Activated CD4-positive, CD25-positive, alpha-beta regulatory T cell treated with anti-CD3 and anti-CD28 coated beads, Interleukin-2, amount 50 U/mL, for 24 hours (primary cell): ENCODE measurements at regions not wholly inside any gene's neighbourhood (a gene's known extent, or its start where the extent isn't known, plus 50 kb on each side); places are given as distances from the start of the nearest gene placed in this dataset.

ENCODE experiments used
- ATAC-seq, 2 donors: fragments of 150-1000 bp; cut with Tn5 transposase; one replicate each; pipeline ENCODE4 v1.10.0; 2021; ENCODE audit warnings: mild to moderate bottlenecking in 1 of 2, moderate library complexity in 1 of 2

DNA sequence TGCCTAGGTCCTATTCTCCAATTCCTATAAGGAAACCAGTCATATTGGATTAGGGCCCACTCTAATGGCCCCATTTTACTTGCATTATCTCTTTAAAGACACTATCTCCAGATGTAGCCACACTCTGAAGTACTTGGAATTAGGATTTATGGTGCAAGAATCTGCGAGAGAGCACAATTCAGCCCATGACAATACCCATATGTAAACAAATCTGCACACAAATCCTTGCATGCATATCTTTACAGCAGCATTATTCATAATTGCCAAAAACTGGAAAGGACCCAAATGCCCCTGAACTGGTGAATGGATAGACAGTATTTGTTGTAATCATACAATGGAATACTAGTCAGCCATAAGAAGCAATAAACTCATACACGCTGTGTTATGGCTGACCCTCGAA is 229.8 kb upstream of the ADAMTS5 start:
- no peak for ATAC-seq

DNA sequence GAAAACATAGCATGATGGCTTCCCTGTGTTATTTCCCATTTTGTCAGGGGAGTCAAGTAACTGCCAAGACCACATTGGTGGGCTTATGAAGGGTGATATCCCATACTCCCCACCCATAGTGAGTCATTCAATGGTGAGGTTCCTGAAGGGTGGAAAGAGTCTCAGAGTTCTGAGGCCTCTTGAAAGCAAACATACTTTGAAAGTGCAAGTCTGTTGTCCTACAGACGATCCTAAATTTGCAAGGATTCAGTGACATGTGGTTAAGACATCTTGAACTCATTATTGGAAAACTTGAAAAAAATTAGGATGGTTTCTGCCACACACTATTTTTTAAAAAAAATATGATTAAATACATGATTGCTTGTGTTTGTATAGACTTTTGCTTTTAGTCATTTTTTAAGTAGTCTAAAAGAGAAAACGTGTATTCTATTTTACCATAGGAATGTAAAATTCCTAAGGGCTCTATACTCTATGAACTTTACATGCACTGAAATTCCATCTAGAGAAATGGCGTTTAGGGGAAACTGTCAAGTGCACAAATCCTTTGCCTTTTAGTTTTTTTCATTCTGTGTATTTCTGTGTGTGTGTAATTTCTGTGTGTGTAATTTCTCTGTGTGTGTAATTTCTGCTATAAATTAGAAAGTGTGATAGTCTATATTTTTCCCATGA is 225.5 kb upstream of the ADAMTS5 start:
- ATAC-seq = no peak

DNA sequence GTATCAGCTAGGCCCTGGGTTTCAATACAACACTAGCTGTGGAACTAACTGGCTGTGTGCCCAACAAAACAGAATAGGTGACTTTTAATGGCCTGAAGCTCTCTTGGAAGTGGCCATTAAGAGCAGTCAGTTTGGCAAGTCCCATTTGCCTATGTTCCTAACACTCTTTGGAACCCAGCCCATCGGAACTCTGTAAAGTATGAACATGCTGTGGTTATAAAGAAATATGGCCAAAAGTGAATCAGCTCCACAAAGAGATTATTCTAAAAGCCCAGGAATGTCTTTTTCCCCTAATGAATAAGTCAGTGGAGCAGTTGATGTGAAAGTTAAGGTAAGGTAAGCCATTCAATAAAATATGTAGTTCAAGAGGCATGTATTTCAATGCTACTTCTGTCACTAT is 223.7 kb upstream of the ADAMTS5 start:
- no peak for ATAC-seq

DNA sequence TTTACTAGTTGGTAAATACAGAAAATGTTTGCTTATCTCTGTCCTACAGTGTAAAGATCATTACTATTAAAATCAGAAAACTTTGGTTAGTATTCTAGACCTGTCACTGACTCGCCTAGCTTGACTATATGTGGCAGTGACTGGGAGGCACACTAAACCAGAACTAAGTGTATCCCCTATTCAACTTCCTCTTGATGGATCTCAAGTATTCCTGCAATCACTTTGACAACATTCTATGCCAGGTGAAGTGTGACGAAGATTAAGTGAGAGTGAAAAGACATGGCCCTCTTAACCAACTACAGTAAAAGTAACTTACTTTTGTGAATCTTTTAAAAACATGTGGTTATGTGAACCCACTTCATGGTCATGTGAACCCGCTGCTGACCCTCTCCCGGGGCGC is 223.0 kb upstream of the ADAMTS5 start:
- ATAC-seq = no peak

DNA sequence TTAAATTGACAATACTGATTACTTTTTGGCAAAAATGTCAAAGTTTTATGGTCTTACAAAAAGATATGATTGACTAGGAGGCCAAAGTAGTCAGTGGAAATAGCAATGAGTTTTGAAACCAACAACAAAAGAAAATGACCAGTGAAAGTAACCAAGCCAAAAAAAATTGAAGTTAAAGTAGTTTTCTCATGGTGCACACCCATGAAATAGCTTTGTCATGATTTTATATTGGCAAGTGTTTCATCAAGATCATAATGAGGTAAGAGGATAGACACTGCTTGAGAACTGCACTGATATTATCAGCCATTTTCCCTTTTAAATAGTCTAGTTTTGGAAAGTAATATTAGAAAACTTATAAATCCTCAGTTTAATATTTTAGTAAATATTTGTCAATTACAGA is 206.2 kb upstream of the ADAMTS5 start:
- no peak for ATAC-seq

DNA sequence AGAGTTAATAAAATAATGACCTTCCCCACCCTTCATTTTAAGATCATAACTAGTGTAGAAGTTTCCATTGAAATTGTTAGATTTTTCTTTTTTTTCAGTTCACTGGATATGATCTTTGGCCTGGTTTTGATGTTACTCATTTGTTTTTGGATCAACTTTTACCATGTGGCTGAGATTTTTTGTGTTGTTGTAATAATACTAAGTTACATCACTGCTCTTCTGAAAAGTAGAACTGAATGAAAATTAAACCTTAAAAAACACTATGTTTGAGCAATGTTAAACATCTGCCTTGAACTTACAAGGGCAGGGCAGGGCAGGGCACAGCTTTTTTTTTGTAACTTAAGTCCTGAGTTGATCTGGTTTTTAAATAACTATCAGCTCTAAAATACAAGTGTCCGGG is 204.8 kb upstream of the ADAMTS5 start:
- ATAC-seq = no peak

DNA sequence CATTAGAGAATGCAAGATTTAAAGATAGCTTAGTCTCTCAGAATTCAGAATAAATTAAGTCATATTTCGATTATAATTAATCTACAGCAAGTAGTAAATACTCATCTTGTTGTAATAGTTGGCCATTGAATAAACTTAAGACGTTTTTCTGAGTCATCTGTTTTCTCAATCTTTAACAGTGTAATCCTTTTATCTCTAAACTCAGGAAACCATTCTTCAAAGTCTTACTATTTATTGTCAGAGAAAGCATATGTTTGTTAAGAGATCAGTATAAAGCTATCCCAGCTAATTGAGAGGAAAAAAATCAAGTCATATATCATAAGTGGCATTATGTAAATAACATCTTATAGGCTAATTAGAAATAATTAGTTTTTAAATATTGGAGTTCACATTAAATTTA is 201.2 kb upstream of the ADAMTS5 start:
- ATAC-seq = no peak

DNA sequence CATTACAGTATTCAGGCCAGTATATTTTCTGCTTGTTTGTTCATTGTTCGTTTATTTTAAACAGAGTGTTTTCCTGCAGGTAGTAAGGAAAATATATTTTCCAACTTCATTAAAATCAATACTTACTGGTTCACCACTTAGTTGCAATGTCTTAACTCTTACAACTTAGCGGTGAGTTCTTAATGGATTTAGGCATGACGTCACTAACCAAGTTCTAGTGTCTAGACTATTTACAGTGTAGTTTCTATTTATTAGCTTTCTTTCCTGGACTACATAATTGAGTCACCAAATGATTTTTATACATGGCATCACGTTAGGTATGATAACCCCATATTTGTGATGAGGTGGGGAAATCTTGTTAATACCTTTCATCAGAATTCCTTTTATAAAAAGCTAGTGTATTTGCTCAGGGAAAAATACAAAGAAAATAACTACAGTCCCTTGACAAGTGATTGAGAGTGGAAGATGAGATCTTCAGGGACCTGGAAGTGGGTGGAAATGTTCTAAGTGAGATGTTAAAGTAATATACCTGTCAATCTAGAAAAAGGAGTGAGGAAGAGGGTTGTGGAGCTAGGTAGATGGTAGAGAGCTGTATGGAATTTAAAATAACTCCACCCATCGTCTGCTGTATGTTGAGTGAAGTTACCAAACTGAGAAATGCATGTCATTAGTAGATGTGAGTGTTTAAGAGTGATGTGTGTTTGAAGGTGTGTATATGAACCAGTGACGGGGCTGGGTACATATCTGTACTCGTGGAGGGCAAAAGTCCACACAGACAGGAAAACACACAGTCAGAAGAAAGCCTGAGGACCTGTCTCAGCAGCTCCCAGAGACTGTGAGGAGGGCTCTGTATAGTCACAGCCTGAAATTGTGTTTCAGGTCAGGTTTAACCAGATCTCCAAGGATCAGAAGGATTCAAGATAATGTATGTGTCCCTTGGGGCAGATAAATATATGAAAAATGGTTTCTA is 197.6 kb upstream of the ADAMTS5 start:
- ATAC-seq = no peak

DNA sequence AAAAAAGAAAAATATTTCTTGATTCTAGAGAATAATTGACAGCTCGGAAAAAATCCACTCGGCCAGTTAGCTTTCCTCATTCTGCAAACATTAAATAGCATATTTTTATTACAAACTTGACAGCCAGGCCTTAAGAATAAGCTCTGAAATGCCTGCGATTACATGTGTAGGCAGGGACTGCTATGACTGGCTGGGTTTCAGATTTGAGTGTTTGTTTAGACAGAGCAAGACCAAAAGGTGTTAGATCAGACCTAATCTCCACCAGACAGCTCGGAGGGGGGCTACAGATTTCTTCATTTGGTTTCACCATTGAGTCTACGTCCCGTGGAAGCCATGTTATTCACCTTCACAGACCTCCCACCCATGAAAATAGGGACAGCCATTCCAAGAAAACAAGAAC is 192.1 kb upstream of the ADAMTS5 start:
- no peak for ATAC-seq

DNA sequence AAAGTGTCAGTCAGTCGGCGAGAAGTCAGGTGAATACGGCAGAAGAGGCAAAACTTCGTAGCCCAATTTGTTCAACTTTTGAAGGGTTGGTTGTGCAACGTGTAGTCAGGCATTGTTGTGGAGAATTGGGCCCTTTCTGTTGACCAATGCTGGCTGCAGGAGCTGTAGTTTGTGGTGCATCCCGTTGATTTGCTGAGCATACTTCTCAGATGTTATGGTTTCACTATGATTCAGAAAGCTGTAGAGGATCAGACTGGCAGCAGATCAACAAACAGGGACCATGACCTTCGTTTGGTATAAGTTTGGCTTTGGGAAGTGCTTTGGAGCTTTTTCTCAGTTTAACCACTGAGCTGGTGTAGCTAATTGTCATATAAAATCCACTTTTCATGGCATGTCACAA is 190.2 kb upstream of the ADAMTS5 start:
- ATAC-seq = no peak

DNA sequence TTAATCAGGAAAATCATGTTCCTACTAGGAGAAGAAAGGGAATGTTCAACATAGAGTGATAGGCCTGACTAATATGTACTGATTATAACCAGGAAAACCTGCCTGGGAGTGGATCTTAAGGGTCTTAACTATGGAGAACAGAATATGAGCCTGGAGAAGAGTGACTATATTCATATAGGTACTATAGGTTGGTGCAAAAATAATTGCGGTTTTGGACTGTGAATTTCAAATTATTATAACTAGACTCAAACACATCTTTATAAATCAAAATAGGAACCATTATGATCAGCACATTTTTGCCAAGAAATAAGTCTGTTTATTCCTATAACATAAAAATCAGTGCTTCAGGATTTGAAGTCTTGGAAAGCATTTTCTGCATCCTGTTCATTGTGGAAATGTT is 189.8 kb upstream of the ADAMTS5 start:
- ATAC-seq = no peak

DNA sequence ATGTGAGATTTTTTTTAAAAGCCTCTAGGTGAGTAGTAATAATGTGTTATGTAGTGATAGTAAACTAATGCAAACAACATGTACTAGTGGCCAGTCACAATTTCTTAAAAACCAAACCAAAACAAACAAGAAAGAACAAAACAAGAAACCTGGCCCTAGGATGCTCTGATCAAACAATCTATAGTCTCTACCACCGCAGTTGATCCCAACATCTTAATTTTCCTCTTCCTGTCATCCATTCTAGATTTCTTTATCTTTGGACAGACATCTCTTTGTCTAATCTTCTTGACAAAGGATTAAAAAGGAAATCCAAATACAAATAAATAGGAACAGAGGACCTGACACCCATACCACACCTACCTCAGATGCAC is 188.2 kb upstream of the ADAMTS5 start:
- no peak for ATAC-seq

DNA sequence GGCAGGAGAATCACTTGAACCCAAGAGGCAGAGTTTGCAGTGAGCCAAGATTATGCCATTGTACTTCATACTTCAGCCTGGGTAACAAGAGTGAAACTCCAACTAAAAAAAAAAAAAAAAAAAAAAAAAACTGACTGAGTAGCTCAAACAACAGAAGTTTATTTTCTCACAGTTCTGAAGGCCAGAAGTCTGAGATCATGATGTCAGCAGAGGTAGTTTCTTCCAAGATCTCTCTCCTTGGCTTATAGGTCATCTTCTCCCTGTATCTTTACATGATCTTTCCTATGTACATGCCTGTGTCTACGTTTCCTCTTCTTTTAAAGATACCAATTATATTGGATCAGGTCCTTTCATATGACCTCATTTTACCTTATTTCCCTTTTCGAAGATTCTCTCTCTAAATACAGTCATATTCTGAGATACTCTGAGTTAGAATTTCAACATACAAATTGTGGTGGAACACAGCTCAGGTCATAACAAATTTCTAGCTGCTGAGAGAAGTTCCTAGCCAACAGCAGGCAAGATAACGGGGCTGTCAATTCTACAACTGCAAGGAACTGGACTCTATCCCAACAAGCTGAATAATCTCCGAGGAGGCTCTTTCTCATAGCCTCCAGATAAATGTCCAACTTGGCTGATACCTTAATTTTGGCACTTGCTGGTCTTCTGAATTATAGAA is 187.7 kb upstream of the ADAMTS5 start:
- no peak for ATAC-seq

DNA sequence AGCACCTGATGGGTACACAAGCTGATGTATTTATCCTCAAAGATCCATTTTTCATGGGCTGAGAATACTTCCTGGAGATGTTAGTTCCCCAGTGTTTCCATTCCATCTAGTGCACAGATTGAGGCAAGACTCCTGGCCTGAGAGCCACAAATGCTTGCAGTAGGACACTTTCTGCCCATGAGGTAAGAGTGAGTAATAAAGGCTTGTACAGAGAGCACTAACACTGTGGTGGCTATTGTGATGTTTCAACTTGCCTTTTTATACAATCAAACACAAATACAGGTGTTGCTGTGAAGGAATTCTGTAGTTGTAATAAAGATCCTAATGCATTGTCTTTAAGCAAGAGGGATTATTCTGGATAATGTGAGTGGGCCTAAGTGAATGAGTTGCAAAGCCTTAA is 186.1 kb upstream of the ADAMTS5 start:
- ATAC-seq = no peak

DNA sequence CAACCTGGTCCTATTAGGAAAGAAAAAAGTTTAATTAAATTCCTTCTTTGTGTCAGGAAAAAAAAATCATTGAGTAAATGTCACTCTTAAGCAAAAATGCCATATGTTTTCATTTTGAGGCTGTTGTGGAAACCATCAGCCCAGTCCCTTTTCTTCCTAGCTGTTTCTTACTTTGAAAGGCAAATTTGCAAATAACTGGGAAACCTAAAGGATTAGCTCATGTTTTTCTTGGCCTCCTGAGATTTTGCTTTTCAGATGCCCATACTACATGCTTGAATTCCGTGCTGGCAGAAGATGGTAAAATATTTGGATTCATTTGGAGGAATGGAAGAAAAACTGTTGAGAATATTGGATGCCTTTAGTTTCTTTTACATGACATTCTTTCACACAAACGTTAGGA is 182.1 kb upstream of the ADAMTS5 start:
- ATAC-seq = no peak

DNA sequence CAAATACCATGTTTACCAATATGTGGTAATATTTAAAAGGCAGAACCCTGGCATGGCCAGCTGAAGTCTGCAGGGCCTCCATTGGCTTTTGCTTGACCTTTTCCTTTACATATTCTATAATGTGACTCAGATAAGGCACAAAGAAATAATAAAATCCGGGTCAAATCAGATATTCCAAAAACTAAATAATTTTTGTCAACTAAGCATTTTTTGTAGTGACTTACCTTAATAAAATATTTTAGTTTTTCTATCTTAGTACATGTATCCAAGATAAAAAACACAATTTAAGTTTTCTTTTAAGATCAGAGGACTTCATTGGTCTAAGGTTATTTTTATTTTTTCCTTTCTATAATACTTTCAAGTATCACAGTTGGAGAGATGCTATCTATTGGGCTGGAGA is 179.4 kb upstream of the ADAMTS5 start:
- ATAC-seq = no peak

DNA sequence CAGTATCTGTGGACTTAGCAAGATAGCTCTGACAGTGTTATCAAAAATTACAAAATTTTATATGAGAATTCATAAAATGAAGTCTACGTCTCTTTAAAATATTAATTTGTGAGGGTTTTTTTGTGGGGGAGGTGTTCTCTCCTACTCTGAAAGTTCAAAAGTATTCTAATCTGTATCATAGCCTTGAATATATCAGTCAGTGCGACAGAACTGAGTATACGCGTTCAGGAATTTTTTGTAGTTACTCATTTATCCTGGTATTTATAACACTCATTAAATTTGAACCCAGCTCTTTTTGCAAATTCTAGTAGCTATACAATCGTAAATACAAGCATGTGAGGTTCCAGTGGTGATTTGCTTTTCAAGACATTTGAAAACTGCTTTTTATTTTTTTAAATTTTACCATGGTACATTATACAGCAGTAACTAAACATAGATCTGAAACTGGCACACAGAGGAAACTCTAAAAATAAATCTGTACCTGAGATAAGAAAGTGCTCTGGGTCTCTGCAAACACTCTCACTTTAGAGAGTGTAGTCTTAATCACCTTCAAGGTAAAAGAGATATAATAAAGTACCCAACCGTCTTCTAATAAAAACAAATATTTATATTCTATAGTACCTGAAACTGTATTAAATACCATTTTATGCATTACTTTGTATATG is 178.4 kb upstream of the ADAMTS5 start:
- ATAC-seq = no peak

DNA sequence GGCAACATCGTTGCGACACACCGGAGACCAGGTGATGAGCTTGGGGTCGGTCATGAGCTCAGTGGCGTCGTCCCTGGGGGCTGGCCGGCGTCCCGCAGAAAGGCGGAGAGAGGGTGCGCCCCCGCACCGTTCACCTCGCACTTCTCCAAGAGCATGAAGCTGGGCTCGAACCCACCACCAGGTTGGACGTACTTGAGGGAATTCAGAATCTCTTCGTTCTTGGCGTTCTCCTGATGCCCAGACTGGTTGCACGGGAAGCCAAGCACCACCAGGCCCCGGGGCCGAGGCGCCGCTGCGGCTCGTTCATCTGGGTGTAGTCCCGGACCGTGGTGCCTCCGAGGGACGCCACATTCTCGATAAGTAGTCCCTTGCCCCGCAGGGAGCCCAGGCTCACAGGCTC is 176.6 kb upstream of the ADAMTS5 start:
- ATAC-seq = no peak

DNA sequence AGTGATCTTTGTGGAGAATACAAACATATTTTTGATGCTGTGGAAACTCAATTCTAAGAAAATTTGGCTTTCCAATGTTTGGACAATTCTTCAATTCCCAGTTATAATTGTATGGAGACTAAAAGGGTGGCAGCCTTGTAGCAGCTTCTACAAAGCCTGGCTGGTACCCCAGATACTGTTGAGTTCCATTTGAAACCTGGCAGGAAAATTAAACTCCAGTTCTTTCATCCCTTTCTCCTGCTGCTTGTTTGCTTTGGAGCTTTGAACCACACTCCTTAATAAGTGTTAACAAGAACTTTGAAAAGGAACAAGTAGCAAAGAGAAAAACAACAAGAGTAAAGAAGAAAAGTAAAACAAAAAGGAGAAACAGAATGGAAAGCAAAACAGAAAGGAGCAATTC is 172.6 kb upstream of the ADAMTS5 start:
- ATAC-seq = no peak

DNA sequence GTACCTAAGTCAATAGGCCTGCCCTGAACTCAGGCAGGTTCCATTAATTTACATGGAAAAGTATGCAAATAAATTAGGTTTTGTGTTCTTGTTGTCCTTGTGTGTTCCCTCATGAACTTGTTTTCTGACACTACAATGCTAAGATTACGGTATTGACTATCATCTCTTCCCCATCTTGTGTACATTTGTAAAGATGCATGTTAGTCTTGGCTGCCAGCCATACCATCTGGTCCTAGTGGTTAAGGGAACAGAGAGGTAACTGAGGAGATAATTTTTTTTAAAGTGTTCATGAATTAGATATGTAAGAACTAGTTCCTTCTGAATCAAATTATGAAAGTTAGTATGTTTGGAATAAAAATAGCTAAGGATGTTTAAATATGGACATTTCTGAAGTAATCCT is 167.6 kb upstream of the ADAMTS5 start:
- ATAC-seq = no peak

DNA sequence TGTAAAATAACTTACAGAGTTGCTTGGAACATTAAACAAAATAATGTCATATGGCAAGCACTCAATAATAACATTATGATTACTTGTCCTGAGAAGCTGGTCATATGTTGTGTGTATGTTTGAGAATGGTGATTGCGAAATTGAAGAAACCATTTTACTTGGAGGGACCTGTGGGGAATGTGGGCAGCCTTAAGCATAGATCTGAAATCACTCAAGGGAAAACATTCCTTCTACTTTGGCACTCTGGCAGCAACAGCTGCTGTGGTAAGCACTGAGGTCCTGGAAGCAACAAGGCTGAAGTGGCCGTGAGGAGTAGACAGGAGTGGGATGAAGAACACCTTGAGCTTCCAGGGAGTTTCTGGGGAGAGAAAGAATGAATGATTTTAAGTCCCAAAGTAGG is 165.4 kb upstream of the ADAMTS5 start:
- ATAC-seq = no peak

DNA sequence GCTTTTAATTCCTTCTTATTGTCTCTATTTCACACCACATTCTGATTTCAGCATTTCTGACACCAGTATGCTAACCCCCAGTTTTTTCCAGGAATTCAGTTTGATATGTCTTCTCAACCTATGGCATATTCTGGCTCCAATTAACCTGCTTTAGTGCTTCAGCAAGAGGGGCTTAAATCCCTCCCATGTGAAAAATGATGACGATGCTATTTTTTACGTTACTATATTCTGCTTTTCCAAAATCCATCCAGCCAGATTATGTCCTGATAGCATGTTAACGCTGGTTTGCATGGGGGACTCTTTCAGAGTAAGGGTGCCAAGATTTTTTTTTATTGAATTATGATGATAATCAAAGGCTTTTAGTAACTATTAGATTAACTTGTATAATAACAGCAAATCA is 163.3 kb upstream of the ADAMTS5 start:
- ATAC-seq = no peak

DNA sequence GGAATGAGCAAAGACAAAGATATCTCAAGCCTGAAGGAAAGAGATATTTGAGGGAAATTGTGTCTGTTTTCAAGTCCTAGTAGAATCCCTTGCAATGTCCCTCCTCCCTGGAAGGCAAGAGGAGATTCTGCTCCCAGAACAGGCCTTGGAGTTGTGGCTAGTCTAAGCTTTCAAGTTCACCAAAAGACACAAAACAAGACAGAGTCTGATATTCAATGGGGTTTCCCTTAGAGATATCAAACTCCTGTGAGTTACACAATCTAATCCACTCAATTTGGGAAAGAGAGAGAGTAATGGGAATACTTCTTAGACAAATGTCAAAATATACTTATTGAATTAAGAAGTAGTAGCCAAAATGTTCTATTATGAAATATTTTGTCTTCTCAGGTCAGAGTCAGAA is 162.8 kb upstream of the ADAMTS5 start:
- ATAC-seq = no peak
